GM23248 (cell line): ENCODE measurements at regions not wholly inside any gene's neighbourhood (a gene's known extent, or its start where the extent isn't known, plus 50 kb on each side); places are given as distances from the start of the nearest gene placed in this dataset.

Experiments used
- DNase-seq: peaks from one replicate; pipeline ENCODE4 v3.0.0-alpha.2; 2015
- H2AFZ ChIP-seq: fragments of 200-600 bp; sonication (generic); 2 replicates; pipeline ENCODE4 v1.6.1; 2016; ENCODE audit warnings: antibody characterized with exemption
- H3F3A ChIP-seq: fragments of 200-600 bp; sonication (generic); 2 replicates; pipeline ENCODE4 v1.6.1; 2016; ENCODE audit warnings: mild to moderate bottlenecking, antibody characterized with exemption, mixed run types; ENCODE audit not compliant: insufficient read depth
- H3K27ac ChIP-seq: fragments of 200-600 bp; sonication (generic); 2 replicates; pipeline ENCODE4 v1.5.1; 2016; ENCODE audit warnings: mild to moderate bottlenecking
- H3K27me3 ChIP-seq: fragments of 200-600 bp; sonication (generic); replicated peaks from 2 replicates; pipeline ENCODE4 v1.6.1; 2016; ENCODE audit warnings: mild to moderate bottlenecking; ENCODE audit not compliant: insufficient read depth
- H3K36me3 ChIP-seq: fragments of 200-600 bp; sonication (generic); 2 replicates; pipeline ENCODE4 v1.6.1; 2016; ENCODE audit warnings: low read depth, mild to moderate bottlenecking
- H3K4me1 ChIP-seq: fragments of 200-600 bp; sonication (generic); 2 replicates; pipeline ENCODE4 v1.6.1; 2016; ENCODE audit warnings: mild to moderate bottlenecking; ENCODE audit not compliant: insufficient read depth
- H3K4me2 ChIP-seq: fragments of 200-600 bp; sonication (generic); one replicate; pipeline ENCODE4 v1.6.1; 2016; ENCODE audit warnings: mild to moderate bottlenecking; ENCODE audit not compliant: unreplicated experiment
- H3K4me3 ChIP-seq: fragments of 200-600 bp; sonication (generic); 2 replicates; pipeline ENCODE4 v1.5.1; 2016; ENCODE audit warnings: mild to moderate bottlenecking
- H3K79me2 ChIP-seq: fragments of 200-600 bp; sonication (generic); 2 replicates; pipeline ENCODE4 v1.6.1; 2016; ENCODE audit warnings: mild to moderate bottlenecking; ENCODE audit not compliant: insufficient read depth
- H3K9ac ChIP-seq: fragments of 200-600 bp; sonication (generic); 2 replicates; pipeline ENCODE4 v1.6.1; 2016; ENCODE audit warnings: mild to moderate bottlenecking
- H3K9me2 ChIP-seq: fragments of 200-600 bp; sonication (generic); 2 replicates; pipeline ENCODE4 v1.6.1; 2016; ENCODE audit warnings: mixed run types, mild to moderate bottlenecking, moderate library complexity; ENCODE audit not compliant: insufficient read depth
- H3K9me3 ChIP-seq: fragments of 200-600 bp; sonication (generic); one replicate; pipeline ENCODE4 v1.6.1; 2017; ENCODE audit warnings: low read depth
- H4K20me1 ChIP-seq: fragments of 200-600 bp; sonication (generic); 2 replicates; pipeline ENCODE4 v1.6.0; 2016; ENCODE audit not compliant: insufficient read depth
- EZH2 ChIP-seq: fragments of 200-600 bp; sonication (generic); IDR thresholded peaks from 2 replicates; pipeline ENCODE4 v1.6.1; 2018; ENCODE audit warnings: antibody characterized with exemption, mild to moderate bottlenecking; ENCODE audit not compliant: insufficient read depth, poor library complexity, severe bottlenecking
- EZH2phosphoT487 ChIP-seq: fragments of 200-600 bp; sonication (generic); IDR thresholded peaks from 2 replicates; pipeline ENCODE4 v1.6.1; 2018; ENCODE audit warnings: antibody characterized with exemption, moderate library complexity, mild to moderate bottlenecking, low read depth; ENCODE audit not compliant: insufficient read depth
- WGBS, 2 experiments: methylation state at CpG; one replicate each; pipeline ENCODE4 v1.1.6; 2015 to 2017; ENCODE audit warnings: low lambda C conversion rate in 2 of 2, low coverage in 1 of 2; ENCODE audit errors: missing lambda C conversion rate in 2 of 2; 5-methylcytosine and 5-hydroxymethylcytosine counted together
- in situ Hi-C: fragments of 300-500 bp; cut with MboI; formaldehyde crosslinking; loops from 2 replicates; pipeline ENCODE4 v1.15.0; 2020

- Histone ChIP-seq H3K9ac (no peak overlapping the region), H4K20me1 (no peaks in the 10 kb centered on the region), H3K79me2 (no peaks in the 10 kb centered on the region), H3K4me1 (no peaks in the 10 kb centered on the region), H2AFZ (no peak overlapping the region), H3K4me2 (no peak overlapping the region), H3K27ac (no peak overlapping the region), H3F3A (no peaks in the 10 kb centered on the region), H3K27me3 (no peaks in the 10 kb centered on the region), H3K9me3 (no peaks in the 10 kb centered on the region), H3K36me3 (no peaks in the 10 kb centered on the region), H3K4me3 (no peak overlapping the region), H3K9me2 (no peaks in the 10 kb centered on the region)
- no peak for TF ChIP-seq EZH2
- no peak for TF ChIP-seq EZH2phosphoT487
- no peak for DNase-seq
- 59 to 73% methylated on average over 1 of the region's 1 CpG for WGBS, 2 experiments
- in situ Hi-C loops = no loop called here
Observed at GRCh38 chr6:9675122-9675521, 739.8 kb downstream of the TFAP2A start.

DNA sequence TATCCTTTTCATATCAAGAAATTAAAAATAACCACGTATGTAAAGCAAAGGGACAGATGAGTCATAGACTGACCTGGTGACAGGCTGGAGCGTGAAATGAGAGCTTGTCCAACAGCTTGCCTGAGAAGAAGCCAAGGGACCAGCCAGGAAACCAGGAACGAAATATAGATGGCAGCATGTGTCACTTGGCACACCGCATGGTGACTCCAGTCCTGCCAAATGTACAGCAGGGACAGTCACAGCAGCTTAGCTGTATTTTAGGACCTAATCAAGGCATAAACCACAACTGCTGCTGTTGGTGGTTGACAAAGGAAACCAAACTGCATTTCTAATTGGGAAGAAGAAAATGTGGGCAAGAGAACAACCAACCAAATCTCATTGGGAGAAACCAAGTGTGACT, 755.0 kb downstream of the TFAP2A start:
- Histone ChIP-seq H3K4me1 (peaks cover 17% of the 10 kb centered on the region), H3K4me3 (no peak overlapping the region), H3K4me2 (no peak overlapping the region), H3K27me3 (no peaks in the 10 kb centered on the region), H2AFZ (no peak overlapping the region), H3K9me3 (no peaks in the 10 kb centered on the region), H3K9me2 (no peaks in the 10 kb centered on the region; the same call in 1 of the 2 replicates), H3K27ac (no peak overlapping the region), H4K20me1 (no peaks in the 10 kb centered on the region), H3K36me3 (no peaks in the 10 kb centered on the region), H3F3A (no peaks in the 10 kb centered on the region), H3K9ac (no peak overlapping the region), H3K79me2 (no peaks in the 10 kb centered on the region)
- WGBS, 2 experiments = 39 to 44% methylated on average over 4 of the region's 4 CpGs
- in situ Hi-C loops = no loop called here
- DNase-seq = no peak
- TF ChIP-seq EZH2phosphoT487 = no peak
- no peak for TF ChIP-seq EZH2

DNA sequence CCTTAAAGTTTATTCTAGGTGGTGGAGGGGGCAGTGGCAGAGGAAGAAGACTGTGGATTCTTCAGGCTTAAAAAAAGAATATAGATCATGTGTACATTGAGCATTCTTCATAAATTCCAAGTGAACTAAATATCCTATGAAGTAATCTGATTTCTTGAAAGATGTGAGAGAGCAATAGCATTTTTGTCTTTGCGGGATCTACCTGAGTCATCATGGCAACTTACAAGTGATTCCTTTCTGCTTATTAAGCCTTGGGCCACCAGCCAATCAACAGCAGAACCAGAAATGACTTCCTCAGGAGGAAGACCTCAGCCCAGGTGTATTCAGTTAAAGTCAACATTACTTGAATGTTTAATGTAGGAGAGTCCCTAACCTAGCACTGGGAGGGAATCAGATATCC, 756.9 kb downstream of the TFAP2A start:
- DNase-seq = peak; percentile 70
- in situ Hi-C loops = no loop called here

GRCh38 chr6:9647599-9647998, 767.3 kb downstream of the TFAP2A start:
- Histone ChIP-seq H2AFZ (peak overlapping the region; percentile 18), H3F3A (peaks cover 22% of the 10 kb centered on the region), H3K4me2 (peak overlapping the region; percentile 30), H3K4me3 (no peak overlapping the region), H3K27me3 (no peaks in the 10 kb centered on the region), H3K9ac (no peak overlapping the region), H3K27ac (peak overlapping the region; percentile 57), H3K4me1 (peaks cover 41% of the 10 kb centered on the region), H3K79me2 (no peaks in the 10 kb centered on the region), H3K9me2 (no peaks in the 10 kb centered on the region), H3K9me3 (no peaks in the 10 kb centered on the region), H3K36me3 (no peaks in the 10 kb centered on the region), H4K20me1 (no peaks in the 10 kb centered on the region)
- DNase-seq = peak; percentile 12
- no peak for TF ChIP-seq EZH2
- no peak for TF ChIP-seq EZH2phosphoT487
- in situ Hi-C loops = no loop called here
- 0% methylated on average over 1 of the region's 1 CpG for WGBS, 2 experiments

More for the DNA sequence above, 756.9 kb downstream of the TFAP2A start:
- Histone ChIP-seq H3K79me2 (no peaks in the 10 kb centered on the region), H3K4me3 (no peak overlapping the region), H2AFZ (0 out of 2 replicates have a peak overlapping the region, but pooled peaks have one; percentile 7), H3K9me2 (no peaks in the 10 kb centered on the region; the same call in 1 of the 2 replicates), H3K27ac (no peak overlapping the region), H3K4me2 (peak overlapping the region; percentile 10), H3K4me1 (peaks cover 17% of the 10 kb centered on the region), H3K27me3 (no peaks in the 10 kb centered on the region), H3F3A (no peaks in the 10 kb centered on the region), H4K20me1 (no peaks in the 10 kb centered on the region), H3K9ac (no peak overlapping the region), H3K9me3 (no peaks in the 10 kb centered on the region), H3K36me3 (no peaks in the 10 kb centered on the region)
- TF ChIP-seq EZH2 = no peak
- WGBS, 2 experiments = 50 to 54% methylated on average over 1 of the region's 1 CpG

DNA sequence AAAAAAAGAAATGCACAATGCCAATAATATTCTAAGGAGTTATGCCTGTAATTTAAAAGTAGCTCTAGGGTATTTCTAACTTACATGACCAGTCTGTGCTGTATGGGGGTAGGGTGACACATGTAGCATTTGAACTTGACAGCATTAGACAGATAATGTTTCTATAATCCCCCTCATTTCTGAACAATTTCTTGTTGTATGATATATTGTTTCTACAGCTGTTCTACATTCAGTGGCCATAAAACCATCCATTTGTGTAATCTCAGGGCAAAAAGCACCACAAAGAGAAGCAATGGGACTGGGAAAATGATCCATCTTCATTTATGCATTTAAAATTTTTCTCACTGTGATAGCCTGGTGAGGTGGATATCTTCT, 767.8 kb downstream of the TFAP2A start:
- Histone ChIP-seq H3F3A (peaks cover 22% of the 10 kb centered on the region), H3K27me3 (no peaks in the 10 kb centered on the region), H3K4me1 (peaks cover 41% of the 10 kb centered on the region), H4K20me1 (no peaks in the 10 kb centered on the region), H3K9ac (no peak overlapping the region), H3K9me3 (no peaks in the 10 kb centered on the region), H3K27ac (peak overlapping the region; percentile 57), H2AFZ (peak overlapping the region; percentile 18; the same call in 1 of the 2 replicates), H3K4me2 (peak overlapping the region; percentile 30), H3K79me2 (no peaks in the 10 kb centered on the region), H3K9me2 (no peaks in the 10 kb centered on the region), H3K4me3 (no peak overlapping the region), H3K36me3 (no peaks in the 10 kb centered on the region)
- in situ Hi-C loops = no loop called here
- no peak for DNase-seq
- TF ChIP-seq EZH2phosphoT487 (no peak), EZH2 (no peak)
